ENCODE measurements at regions not wholly inside any gene's neighbourhood (a gene's known extent, or its start where the extent isn't known, plus 50 kb on each side); places are given as distances from the start of the nearest gene placed in this dataset.

- CTCF ChIA-PET, result interaction anchor here (0.6 kb wide), 1 partner anchor 411 kb away, joined by 3 read pairs; no protein-coding TSS in a partner anchor
- H3K27ac ChIP-seq, result no peak overlapping the region
- POLR2A ChIA-PET (ENCODE audit: low non-redundant PET), result no interaction called here
- no peak for TF ChIP-seq CTCF (conservative IDR thresholded peaks at IDR 0.05; ENCODE audit: low read depth)
- DNase-seq (ENCODE audit: low spot score), result no peak
Observed at GRCh38 chr9:106677830-106678229, 185.1 kb upstream of the ZNF462 start.

GRCh38 chr9:106678273-106678672 lies 184.7 kb upstream of the ZNF462 start:
- ChIA-PET POLR2A (ENCODE audit: low non-redundant PET) (no interaction called here), CTCF (no interaction called here)
- no peak for DNase-seq (ENCODE audit: low spot score)
- TF ChIP-seq CTCF (conservative IDR thresholded peaks at IDR 0.05; ENCODE audit: low read depth), result no peak
- no peak overlapping the region for H3K27ac ChIP-seq

GRCh38 chr9:106682420-106682819 lies 180.5 kb upstream of the ZNF462 start:
- no peak overlapping the region for H3K27ac ChIP-seq
- no peak for TF ChIP-seq CTCF (conservative IDR thresholded peaks at IDR 0.05; ENCODE audit: low read depth)
- CTCF ChIA-PET, result no interaction called here
- DNase-seq (ENCODE audit: low spot score), result no peak
- POLR2A ChIA-PET (ENCODE audit: low non-redundant PET), result no interaction called here

GRCh38 chr9:106683454-106683853 lies 179.5 kb upstream of the ZNF462 start:
- ChIA-PET POLR2A (ENCODE audit: low non-redundant PET) (no interaction called here), CTCF (no interaction called here)
- DNase-seq (ENCODE audit: low spot score), result no peak
- no peak for TF ChIP-seq CTCF (conservative IDR thresholded peaks at IDR 0.05; ENCODE audit: low read depth)
- no peak overlapping the region for H3K27ac ChIP-seq

- ChIA-PET POLR2A (ENCODE audit: low non-redundant PET) (no interaction called here), CTCF (interaction anchor here (0.6 kb wide), 2 partner anchors 37 to 253 kb away, joined by 3 to 8 read pairs; no protein-coding TSS in a partner anchor)
- H3K27ac ChIP-seq, result no peak overlapping the region
- no peak for DNase-seq (ENCODE audit: low spot score)
- TF ChIP-seq CTCF (conservative IDR thresholded peaks at IDR 0.05; ENCODE audit: low read depth), result no peak
Observed at GRCh38 chr9:106684940-106685695, 177.8 kb upstream of the ZNF462 start.

GRCh38 chr9:106689089-106689488 lies 173.9 kb upstream of the ZNF462 start:
- POLR2A ChIA-PET (ENCODE audit: low non-redundant PET), result no interaction called here
- no peak for TF ChIP-seq CTCF (conservative IDR thresholded peaks at IDR 0.05; ENCODE audit: low read depth)
- CTCF ChIA-PET, result interaction anchor here (0.6 kb wide), 1 partner anchor 21 kb away, joined by 3 read pairs; no protein-coding TSS in a partner anchor

More at GRCh38 chr9:106689089-106689488, 173.9 kb upstream of the ZNF462 start:
- no peak overlapping the region for H3K27ac ChIP-seq
- no peak for DNase-seq (ENCODE audit: low spot score)
